ENCODE measurements at regions not wholly inside any gene's neighbourhood (a gene's known extent, or its start where the extent isn't known, plus 50 kb on each side); places are given as distances from the start of the nearest gene placed in this dataset.

DNA sequence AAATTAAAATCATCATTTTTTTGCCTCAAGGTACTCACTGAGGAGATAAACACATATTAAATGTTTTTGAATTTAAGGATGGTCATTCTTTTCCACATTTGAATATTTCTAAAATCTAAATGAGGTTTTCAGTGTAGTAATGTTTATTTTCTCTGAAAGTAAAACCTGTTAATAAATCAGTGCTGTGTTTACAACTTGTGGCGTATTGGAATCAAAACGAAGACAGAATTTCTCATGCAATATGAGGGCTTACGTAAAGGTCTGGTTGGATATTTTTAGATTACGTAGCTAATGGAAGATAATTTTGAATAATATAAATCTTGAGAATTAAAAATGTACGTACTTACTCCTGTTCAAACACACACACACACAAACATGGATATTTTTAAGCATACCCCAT is 106.8 kb upstream of the LUZP2 start:
- TF ChIP-seq, protein P1, sequence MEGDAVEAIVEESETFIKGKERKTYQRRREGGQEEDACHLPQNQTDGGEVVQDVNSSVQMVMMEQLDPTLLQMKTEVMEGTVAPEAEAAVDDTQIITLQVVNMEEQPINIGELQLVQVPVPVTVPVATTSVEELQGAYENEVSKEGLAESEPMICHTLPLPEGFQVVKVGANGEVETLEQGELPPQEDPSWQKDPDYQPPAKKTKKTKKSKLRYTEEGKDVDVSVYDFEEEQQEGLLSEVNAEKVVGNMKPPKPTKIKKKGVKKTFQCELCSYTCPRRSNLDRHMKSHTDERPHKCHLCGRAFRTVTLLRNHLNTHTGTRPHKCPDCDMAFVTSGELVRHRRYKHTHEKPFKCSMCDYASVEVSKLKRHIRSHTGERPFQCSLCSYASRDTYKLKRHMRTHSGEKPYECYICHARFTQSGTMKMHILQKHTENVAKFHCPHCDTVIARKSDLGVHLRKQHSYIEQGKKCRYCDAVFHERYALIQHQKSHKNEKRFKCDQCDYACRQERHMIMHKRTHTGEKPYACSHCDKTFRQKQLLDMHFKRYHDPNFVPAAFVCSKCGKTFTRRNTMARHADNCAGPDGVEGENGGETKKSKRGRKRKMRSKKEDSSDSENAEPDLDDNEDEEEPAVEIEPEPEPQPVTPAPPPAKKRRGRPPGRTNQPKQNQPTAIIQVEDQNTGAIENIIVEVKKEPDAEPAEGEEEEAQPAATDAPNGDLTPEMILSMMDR (conservative IDR thresholded peaks at IDR 0.05): no peak
- no peak for TF ChIP-seq ZFX (IDR thresholded peaks at IDR 0.05)

Measured in C4-2B (cell line).